ENCODE measurements at regions not wholly inside any gene's neighbourhood (a gene's known extent, or its start where the extent isn't known, plus 50 kb on each side); places are given as distances from the start of the nearest gene placed in this dataset.

DNA sequence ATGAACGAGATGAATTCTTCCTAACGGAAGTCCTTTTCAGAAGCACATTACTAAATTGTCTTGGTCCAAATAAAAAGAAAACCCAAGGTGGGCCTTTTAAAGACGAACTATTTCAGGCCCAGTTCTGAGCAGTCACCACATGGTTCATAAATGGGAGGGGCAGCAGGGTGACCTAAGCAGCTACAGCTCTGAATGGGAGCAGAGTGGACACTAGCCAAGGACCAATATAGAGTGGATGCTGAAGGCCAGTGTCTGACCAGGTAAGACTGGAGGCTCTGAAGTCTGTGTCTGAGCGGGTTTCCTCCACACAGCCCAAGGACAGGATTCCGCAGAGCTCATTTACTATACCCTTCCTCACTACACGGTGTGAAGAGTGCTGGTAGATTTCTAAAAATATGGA lies 159.1 kb downstream of the TMEM26 start:
- Histone ChIP-seq H3K27me3 (ENCODE audit: insufficient read depth in 3 of 3, low read length in 2 of 3) (no peaks in the 10 kb centered on the region), H3K36me3 (ENCODE audit: insufficient read depth in 1 of 2, low read depth in 1 of 2) (no peaks in the 10 kb centered on the region), H3K4me1 (no peaks in the 10 kb centered on the region), H3K9me3 (peaks cover 8% of the 10 kb centered on the region), H3K4me3 (no peak overlapping the region), H3K27ac (no peak overlapping the region)
- DNase-seq (no peak), ATAC-seq (no peak)
- intact Hi-C loops (cut with DNase I) = no loop called here
- TF ChIP-seq, protein P1, sequence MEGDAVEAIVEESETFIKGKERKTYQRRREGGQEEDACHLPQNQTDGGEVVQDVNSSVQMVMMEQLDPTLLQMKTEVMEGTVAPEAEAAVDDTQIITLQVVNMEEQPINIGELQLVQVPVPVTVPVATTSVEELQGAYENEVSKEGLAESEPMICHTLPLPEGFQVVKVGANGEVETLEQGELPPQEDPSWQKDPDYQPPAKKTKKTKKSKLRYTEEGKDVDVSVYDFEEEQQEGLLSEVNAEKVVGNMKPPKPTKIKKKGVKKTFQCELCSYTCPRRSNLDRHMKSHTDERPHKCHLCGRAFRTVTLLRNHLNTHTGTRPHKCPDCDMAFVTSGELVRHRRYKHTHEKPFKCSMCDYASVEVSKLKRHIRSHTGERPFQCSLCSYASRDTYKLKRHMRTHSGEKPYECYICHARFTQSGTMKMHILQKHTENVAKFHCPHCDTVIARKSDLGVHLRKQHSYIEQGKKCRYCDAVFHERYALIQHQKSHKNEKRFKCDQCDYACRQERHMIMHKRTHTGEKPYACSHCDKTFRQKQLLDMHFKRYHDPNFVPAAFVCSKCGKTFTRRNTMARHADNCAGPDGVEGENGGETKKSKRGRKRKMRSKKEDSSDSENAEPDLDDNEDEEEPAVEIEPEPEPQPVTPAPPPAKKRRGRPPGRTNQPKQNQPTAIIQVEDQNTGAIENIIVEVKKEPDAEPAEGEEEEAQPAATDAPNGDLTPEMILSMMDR (IDR thresholded peaks at IDR 0.05) = no peak
- WGBS, 3 donors = 83 to 90% (median 88%) methylated on average over 6 of the region's 6 CpGs

DNA sequence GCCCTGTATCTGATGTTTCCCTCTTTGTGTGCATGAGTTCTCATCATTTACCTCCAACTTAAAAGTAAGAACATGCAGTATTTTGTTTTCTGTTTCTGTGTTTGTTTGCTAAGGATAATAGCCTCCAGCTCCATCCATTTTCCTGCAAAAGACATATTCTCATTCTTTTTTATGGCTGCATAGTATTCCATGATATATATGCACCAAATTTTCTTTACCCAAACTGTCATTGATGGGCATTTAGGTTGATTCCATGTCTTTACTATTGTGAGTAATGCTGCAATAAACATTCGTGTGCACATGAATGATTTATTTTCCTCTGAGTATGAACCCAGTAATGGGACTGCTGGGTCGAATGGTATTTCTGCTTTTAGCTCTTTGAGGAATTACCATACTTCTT lies 163.4 kb downstream of the TMEM26 start:
- Histone ChIP-seq H3K4me3 (no peak overlapping the region), H3K4me1 (no peaks in the 10 kb centered on the region), H3K27ac (no peak overlapping the region), H3K27me3 (ENCODE audit: insufficient read depth in 3 of 3, low read length in 2 of 3) (no peaks in the 10 kb centered on the region), H3K36me3 (ENCODE audit: insufficient read depth in 1 of 2, low read depth in 1 of 2) (no peaks in the 10 kb centered on the region), H3K9me3 (no peaks in the 10 kb centered on the region)
- ATAC-seq (no peak), DNase-seq (no peak)
- WGBS, 3 donors = 86 to 88% (median 88%) methylated on average over 2 of the region's 2 CpGs
- TF ChIP-seq, protein P1 (IDR thresholded peaks at IDR 0.05) = no peak
- intact Hi-C loops (cut with DNase I) = loop anchor here in 1 of 2 donors (5.0 kb wide), 1 partner anchor 323 kb away; no protein-coding TSS in a partner anchor

DNA sequence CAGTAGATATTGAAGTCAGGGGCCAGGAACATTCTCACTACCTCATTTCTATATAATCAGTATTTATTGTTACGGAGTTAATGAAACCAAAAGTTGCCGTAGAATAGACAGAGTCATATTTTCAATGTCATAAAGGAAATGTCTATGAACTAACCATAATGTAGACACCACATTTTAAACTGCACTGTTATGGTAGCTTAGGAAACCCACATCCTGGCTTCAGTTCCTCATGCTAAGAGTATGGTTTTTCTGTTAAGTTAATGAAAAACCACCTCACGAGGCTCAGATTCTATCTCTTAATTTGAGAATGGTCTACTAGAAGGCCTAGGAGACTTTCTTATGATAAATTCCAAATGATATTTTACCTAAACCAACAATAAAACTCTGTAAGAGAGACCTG lies 166.5 kb downstream of the TMEM26 start:
- Histone ChIP-seq H3K27ac (no peak overlapping the region), H3K36me3 (ENCODE audit: insufficient read depth in 1 of 2, low read depth in 1 of 2) (no peaks in the 10 kb centered on the region), H3K4me3 (no peak overlapping the region), H3K9me3 (no peaks in the 10 kb centered on the region), H3K4me1 (peaks cover 6% of the 10 kb centered on the region), H3K27me3 (ENCODE audit: insufficient read depth in 3 of 3, low read length in 2 of 3) (no peaks in the 10 kb centered on the region)
- no peak for ATAC-seq
- DNase-seq = no peak
- 87 to 90% (median 90%) methylated on average over 3 of the region's 3 CpGs for WGBS, 3 donors
- TF ChIP-seq, protein P1 (IDR thresholded peaks at IDR 0.05) = no peak
- intact Hi-C loops (cut with DNase I) = loop anchor here in 1 of 2 donors (5.0 kb wide), 1 partner anchor 319 kb away; no protein-coding TSS in a partner anchor

DNA sequence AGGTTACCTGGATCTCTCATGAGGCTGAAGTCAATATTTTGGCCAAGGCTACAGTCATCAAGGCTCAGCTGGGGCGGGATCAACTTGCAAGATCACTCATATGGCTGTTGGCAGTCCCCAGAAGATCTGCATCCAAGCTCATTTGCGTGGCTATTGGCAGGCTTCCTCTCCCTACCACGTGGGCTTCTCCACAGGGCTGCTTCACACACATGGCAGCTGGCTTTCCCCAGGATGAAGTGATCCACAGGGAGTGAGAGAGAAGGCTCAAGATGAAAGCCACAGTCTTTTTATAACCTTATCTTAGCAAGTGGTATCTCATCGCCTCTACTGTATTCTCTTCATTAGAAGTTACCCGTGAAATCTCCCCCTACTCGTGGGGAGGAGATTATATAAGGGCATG lies 167.4 kb downstream of the TMEM26 start:
- 28 to 49% (median 42%) methylated on average over 6 of the region's 6 CpGs for whole genome bisulfite sequencing, 3 donors
- intact Hi-C loops (cut with DNase I) = loop anchor here in 1 of 2 donors (5.0 kb wide), 1 partner anchor 318 kb away; no protein-coding TSS in a partner anchor
- no peak for DNase-seq

More for the DNA sequence above, 167.4 kb downstream of the TMEM26 start:
- peaks cover 6% of the 10 kb centered on the region for H3K4me1 ChIP-seq
- ATAC-seq = peak; percentile 42 to 70 (median 64)
- H3K4me3 ChIP-seq = no peak overlapping the region
- no peaks in the 10 kb centered on the region for H3K27me3 ChIP-seq (ENCODE audit: insufficient read depth in 3 of 3, low read length in 2 of 3)
- H3K36me3 ChIP-seq (ENCODE audit: insufficient read depth in 1 of 2, low read depth in 1 of 2) = no peaks in the 10 kb centered on the region
- no peaks in the 10 kb centered on the region for H3K9me3 ChIP-seq
- no peak overlapping the region for H3K27ac ChIP-seq
- TF ChIP-seq, protein P1 (IDR thresholded peaks at IDR 0.05) = no peak
